Osteoblast (primary cell): ENCODE measurements at regions not wholly inside any gene's neighbourhood (a gene's known extent, or its start where the extent isn't known, plus 50 kb on each side); places are given as distances from the start of the nearest gene placed in this dataset.
"Not testable (repeated sequence)": the region's sequence is repeated elsewhere in the genome, so short reads cannot be mapped to it uniquely, and the experiment has no call there.

Experiments used
- DNase-seq: peaks from one replicate; pipeline ENCODE4 v3.0.0; 2011; ENCODE audit warnings: low spot score, mixed read lengths; ENCODE audit not compliant: insufficient read length; ENCODE audit errors: missing footprints
- H2AFZ ChIP-seq: 2 replicates; pipeline ENCODE4 v1.6.0; 2011; ENCODE audit warnings: mild to moderate bottlenecking, low read length
- H3K27ac ChIP-seq: 2 replicates; pipeline ENCODE4 v1.5.1; 2011; ENCODE audit warnings: mild to moderate bottlenecking, low read depth, low read length, moderate library complexity
- H3K27me3 ChIP-seq: 2 replicates; pipeline ENCODE4 v1.6.0; 2012; ENCODE audit warnings: mild to moderate bottlenecking, control low read depth, inconsistent platforms, low read length, moderate library complexity; ENCODE audit not compliant: insufficient read depth
- H3K36me3 ChIP-seq: 2 replicates; pipeline ENCODE4 v1.5.1; 2011; ENCODE audit warnings: mild to moderate bottlenecking, low read length, control low read depth, moderate library complexity; ENCODE audit not compliant: insufficient read depth
- H3K4me1 ChIP-seq: 2 replicates; pipeline ENCODE4 v1.5.1; 2011; ENCODE audit warnings: mild to moderate bottlenecking, low read length, control low read depth, moderate library complexity; ENCODE audit not compliant: insufficient read depth
- H3K4me2 ChIP-seq: 2 replicates; pipeline ENCODE4 v1.6.0; 2011; ENCODE audit warnings: mild to moderate bottlenecking, low read length; ENCODE audit not compliant: insufficient read depth
- H3K4me3 ChIP-seq: fragments of 200-600 bp; sonication (generic); 3 replicates; pipeline ENCODE4 v1.5.1; 2012; ENCODE audit warnings: mild to moderate bottlenecking, low read length, inconsistent platforms; ENCODE audit not compliant: insufficient read depth
- H3K79me2 ChIP-seq: 2 replicates; pipeline ENCODE4 v1.6.0; 2012; ENCODE audit warnings: mild to moderate bottlenecking, low read length, control low read depth, inconsistent platforms; ENCODE audit not compliant: insufficient read depth
- H3K9me3 ChIP-seq: 2 replicates; pipeline ENCODE4 v1.5.1; 2011; ENCODE audit warnings: low read depth, low read length, control low read depth
- H4K20me1 ChIP-seq: 2 replicates; pipeline ENCODE4 v1.6.0; 2012; ENCODE audit warnings: mild to moderate bottlenecking, low read length, control low read depth; ENCODE audit not compliant: insufficient read depth
- TF ChIP-seq, protein P1 (sequence below): IDR thresholded peaks from 2 replicates; pipeline ENCODE4 v1.5.1; 2011; ENCODE audit warnings: mild to moderate bottlenecking, low read depth, low read length, moderate library complexity; ENCODE audit errors: extremely low read depth

DNA sequence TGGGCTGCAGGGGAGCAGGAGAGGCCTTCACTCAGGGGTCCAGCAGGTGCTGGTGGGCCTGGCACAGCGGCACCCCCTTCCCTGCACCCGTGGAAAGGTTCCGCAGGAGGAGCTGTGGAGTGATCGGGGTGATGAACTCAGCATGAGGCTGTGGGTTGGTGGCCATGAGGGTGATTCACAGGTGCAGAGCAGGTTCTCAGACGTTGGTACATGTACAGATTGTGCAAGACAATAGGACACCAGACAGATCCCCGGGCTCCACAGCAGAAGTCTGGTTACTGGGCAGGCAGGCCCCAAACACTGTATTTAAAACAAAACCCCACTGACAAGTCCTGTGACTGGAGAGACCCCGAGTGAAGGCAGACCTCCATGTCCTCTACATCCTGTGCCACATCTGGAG is 151.6 kb upstream of the CDH4 start:
- H3K9me3 ChIP-seq, result no peaks in the 10 kb centered on the region
- H3K79me2 ChIP-seq, result no peaks in the 10 kb centered on the region
- H3K27me3 ChIP-seq, result no peaks in the 10 kb centered on the region
- no peaks in the 10 kb centered on the region for H3K36me3 ChIP-seq
- no peaks in the 10 kb centered on the region for H4K20me1 ChIP-seq
- no peak overlapping the region for H3K4me3 ChIP-seq
- TF ChIP-seq, protein P1, sequence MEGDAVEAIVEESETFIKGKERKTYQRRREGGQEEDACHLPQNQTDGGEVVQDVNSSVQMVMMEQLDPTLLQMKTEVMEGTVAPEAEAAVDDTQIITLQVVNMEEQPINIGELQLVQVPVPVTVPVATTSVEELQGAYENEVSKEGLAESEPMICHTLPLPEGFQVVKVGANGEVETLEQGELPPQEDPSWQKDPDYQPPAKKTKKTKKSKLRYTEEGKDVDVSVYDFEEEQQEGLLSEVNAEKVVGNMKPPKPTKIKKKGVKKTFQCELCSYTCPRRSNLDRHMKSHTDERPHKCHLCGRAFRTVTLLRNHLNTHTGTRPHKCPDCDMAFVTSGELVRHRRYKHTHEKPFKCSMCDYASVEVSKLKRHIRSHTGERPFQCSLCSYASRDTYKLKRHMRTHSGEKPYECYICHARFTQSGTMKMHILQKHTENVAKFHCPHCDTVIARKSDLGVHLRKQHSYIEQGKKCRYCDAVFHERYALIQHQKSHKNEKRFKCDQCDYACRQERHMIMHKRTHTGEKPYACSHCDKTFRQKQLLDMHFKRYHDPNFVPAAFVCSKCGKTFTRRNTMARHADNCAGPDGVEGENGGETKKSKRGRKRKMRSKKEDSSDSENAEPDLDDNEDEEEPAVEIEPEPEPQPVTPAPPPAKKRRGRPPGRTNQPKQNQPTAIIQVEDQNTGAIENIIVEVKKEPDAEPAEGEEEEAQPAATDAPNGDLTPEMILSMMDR, result no peak
- no peak overlapping the region for H3K4me2 ChIP-seq
- DNase-seq, result no peak
- H3K4me1 ChIP-seq, result no peaks in the 10 kb centered on the region
- H2AFZ ChIP-seq, result no peak overlapping the region
- H3K27ac ChIP-seq, result no peak overlapping the region

DNA sequence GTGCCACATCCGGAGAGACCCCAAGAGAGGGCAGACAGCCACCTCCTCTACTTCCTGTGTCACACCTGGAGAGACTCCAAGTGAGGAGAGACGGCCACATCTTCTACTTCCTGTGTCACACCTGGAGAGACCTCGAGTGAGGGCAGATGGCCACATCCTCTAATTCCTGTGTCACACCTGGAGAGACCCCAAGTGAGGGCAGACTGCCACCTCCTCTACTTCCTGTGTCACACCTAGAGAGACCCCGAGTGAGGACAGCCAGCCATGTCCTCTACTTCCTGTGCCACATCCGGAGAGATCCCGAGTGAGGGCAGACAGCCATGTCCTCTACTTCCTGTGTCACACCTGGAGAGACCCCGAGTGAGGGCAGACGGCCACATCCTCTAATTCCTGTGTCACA is 150.7 kb upstream of the CDH4 start:
- not testable (repeated sequence) for H3K4me2 ChIP-seq, H3K9me3 ChIP-seq, H2AFZ ChIP-seq, H3K27ac ChIP-seq, DNase-seq, H3K36me3 ChIP-seq, H4K20me1 ChIP-seq, H3K4me3 ChIP-seq, H3K79me2 ChIP-seq, H3K27me3 ChIP-seq, H3K4me1 ChIP-seq

DNA sequence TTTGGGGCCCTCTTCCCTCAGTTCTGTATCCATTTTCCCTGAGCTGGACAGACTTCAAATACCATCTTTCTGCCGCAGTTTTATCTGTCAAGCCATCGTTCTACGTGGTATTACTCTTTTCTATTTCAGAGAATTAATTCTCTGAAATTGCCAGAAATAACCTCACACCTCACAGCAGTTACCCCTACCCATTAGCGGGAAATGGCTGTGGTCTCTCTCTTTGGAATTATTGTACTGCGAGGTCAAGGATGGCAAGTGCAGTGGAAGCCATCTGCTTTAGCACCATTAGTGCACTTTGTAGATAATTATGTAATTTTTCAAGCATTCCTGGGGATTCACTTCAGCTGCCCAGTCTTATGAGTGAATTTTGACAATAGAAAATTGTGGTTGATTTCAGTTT is 147.8 kb upstream of the CDH4 start:
- DNase-seq, result no peak

DNA sequence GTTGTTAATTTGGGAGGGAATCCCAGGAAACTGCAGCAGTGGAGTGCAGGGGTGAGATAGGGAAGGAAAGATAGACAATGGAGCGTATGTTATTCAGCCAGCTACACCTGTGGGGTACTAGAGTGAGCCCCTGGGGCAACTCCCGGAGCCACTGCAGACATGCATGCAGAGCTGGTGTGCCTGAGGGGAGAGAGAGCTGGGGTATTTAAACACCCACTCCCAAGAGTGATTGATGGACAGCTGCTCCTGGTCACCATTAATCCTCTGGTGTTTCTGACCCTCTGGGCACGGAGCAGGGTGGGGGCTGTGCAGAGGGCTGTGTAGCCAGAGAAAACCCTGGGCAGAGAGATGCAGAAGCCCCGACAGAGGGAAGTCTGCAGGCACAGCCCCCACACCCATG is 146.7 kb upstream of the CDH4 start:
- no peaks in the 10 kb centered on the region for H3K9me3 ChIP-seq
- H2AFZ ChIP-seq, result no peak overlapping the region
- H3K4me3 ChIP-seq, result no peak overlapping the region
- no peaks in the 10 kb centered on the region for H3K79me2 ChIP-seq
- TF ChIP-seq, protein P1, result no peak
- H3K36me3 ChIP-seq, result no peaks in the 10 kb centered on the region
- no peak for DNase-seq
- no peaks in the 10 kb centered on the region for H4K20me1 ChIP-seq
- H3K27me3 ChIP-seq, result no peaks in the 10 kb centered on the region
- H3K27ac ChIP-seq, result no peak overlapping the region
- no peaks in the 10 kb centered on the region for H3K4me1 ChIP-seq
- H3K4me2 ChIP-seq, result no peak overlapping the region

More for the DNA sequence above, 147.8 kb upstream of the CDH4 start:
- Histone ChIP-seq H2AFZ (no peak overlapping the region), H3K27me3 (no peaks in the 10 kb centered on the region), H3K4me2 (no peak overlapping the region), H3K9me3 (no peaks in the 10 kb centered on the region), H3K4me1 (no peaks in the 10 kb centered on the region), H3K36me3 (no peaks in the 10 kb centered on the region), H3K79me2 (no peaks in the 10 kb centered on the region), H3K27ac (no peak overlapping the region), H4K20me1 (no peaks in the 10 kb centered on the region), H3K4me3 (no peak overlapping the region)
- TF ChIP-seq, protein P1, result no peak

DNA sequence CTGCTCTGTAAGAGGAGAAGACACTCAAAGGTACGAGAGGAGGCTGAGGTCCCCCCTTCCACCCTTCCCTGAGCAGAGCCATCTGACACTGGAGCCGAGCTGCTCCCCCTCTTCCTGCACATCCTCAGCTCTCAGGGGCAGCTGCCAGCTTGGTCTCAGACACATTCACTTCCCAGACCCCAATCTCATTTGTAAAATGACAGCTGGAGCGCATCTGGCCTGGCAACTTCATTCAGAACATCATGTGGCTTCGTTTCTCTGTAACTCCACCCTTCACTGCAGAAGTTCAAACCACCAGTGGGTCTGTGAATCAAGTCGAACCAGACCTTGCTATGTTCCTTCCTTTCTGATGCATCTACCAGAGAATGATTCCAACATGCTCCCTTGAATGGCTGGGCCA is 145.6 kb upstream of the CDH4 start:
- DNase-seq, result no peak
- no peak overlapping the region for H3K4me3 ChIP-seq
- H3K4me2 ChIP-seq, result no peak overlapping the region
- H3K27ac ChIP-seq, result no peak overlapping the region
- no peaks in the 10 kb centered on the region for H3K79me2 ChIP-seq
- no peaks in the 10 kb centered on the region for H3K9me3 ChIP-seq
- TF ChIP-seq, protein P1, result no peak
- no peaks in the 10 kb centered on the region for H3K36me3 ChIP-seq
- H2AFZ ChIP-seq, result no peak overlapping the region
- H3K4me1 ChIP-seq, result no peaks in the 10 kb centered on the region
- no peaks in the 10 kb centered on the region for H3K27me3 ChIP-seq
- H4K20me1 ChIP-seq, result no peaks in the 10 kb centered on the region
